ENCODE measurements at regions not wholly inside any gene's neighbourhood (a gene's known extent, or its start where the extent isn't known, plus 50 kb on each side); places are given as distances from the start of the nearest gene placed in this dataset.
"Not testable (repeated sequence)": the region's sequence is repeated elsewhere in the genome, so short reads cannot be mapped to it uniquely, and the experiment has no call there.

DNA sequence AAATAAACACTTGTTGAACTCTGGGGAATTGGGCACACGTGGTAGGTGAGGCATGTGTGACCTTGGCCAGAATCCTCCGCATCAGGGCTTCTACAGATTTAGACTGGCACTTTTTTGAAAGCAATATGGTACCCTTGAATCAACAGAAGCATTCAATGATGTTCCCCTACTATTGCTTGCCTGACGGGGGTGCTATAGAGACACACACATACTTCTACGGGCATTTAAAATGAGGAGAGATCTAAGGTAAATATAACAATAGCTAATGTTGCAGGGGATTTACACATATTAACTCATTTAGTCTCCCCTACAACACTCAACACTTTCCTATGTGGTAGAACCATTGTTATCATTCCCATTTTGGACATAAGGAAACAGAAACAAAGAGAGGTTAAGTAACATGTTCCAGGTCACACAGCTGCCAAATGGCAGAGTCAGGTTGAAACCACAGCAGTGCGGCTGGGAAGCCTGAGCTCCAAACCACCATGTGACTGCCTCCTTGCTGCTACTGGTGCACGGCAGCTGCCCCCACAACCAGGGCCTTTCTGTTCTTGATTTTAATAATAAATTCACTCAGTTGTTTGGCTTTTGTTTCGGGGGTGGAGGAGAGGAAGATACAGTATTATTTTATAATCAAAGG is 147.4 kb downstream of the ZNF281 start:
- Histone ChIP-seq H3K9ac (ENCODE audit: low read length) (no peak overlapping the region), H3K9me3 (ENCODE audit: low read length) (no peaks in the 10 kb centered on the region), H3K36me3 (ENCODE audit: insufficient read depth, low read length) (no peaks in the 10 kb centered on the region), H3K4me3 (ENCODE audit: low read depth in 1 of 2, low read length in 2 of 2) (no peak overlapping the region), H3K27me3 (ENCODE audit: control insufficient read depth in 1 of 2, insufficient read depth in 2 of 2, low read length in 2 of 2) (no peaks in the 10 kb centered on the region), H3K4me1 (ENCODE audit: insufficient read depth, low read length) (no peaks in the 10 kb centered on the region), H3K27ac (ENCODE audit: low read depth, low read length) (no peak overlapping the region)

DNA sequence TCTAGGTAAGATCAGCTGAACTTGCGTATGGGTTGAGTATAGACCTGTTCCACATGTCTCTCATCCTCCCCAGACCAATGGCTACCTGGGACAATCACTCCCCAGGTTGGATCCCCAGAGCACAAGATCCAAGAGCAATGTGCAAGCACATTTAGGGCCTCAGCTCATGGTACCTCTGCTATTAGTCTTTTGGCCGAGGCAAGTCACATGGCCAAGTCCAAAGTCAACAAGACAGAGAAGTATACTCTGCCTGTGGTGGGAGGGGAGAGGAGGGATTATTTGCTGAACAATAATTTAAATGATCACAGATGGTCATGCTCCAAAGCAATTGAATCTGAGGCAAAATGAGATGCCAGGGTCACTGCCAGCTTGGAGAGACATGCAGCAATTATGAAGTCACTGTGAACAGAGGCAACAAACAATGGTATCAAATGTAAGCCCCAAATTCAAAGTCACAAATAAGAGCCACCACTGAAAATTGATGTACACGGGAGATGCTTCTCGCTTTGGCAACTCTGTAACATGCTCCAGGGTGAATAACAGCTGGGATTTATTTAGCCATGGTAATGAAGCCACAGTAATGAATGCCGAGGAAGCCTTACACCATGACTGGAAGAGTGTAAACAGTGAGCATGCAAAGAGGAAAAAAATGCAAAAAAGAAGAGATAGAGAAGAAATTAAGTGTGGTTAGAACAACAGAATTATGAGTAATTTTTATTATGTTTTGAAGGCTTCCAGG is 149.1 kb downstream of the ZNF281 start:
- no peaks in the 10 kb centered on the region for H3K36me3 ChIP-seq (ENCODE audit: insufficient read depth, low read length)
- no peak overlapping the region for H3K4me3 ChIP-seq (ENCODE audit: low read depth in 1 of 2, low read length in 2 of 2)
- H3K9me3 ChIP-seq (ENCODE audit: low read length) = no peaks in the 10 kb centered on the region
- H3K27me3 ChIP-seq (ENCODE audit: control insufficient read depth in 1 of 2, insufficient read depth in 2 of 2, low read length in 2 of 2) = no peaks in the 10 kb centered on the region
- no peaks in the 10 kb centered on the region for H3K4me1 ChIP-seq (ENCODE audit: insufficient read depth, low read length)
- H3K27ac ChIP-seq (ENCODE audit: low read depth, low read length) = no peak overlapping the region
- H3K9ac ChIP-seq (ENCODE audit: low read length) = no peak overlapping the region

- H3K27me3 ChIP-seq (ENCODE audit: control insufficient read depth in 1 of 2, insufficient read depth in 2 of 2, low read length in 2 of 2) = no peaks in the 10 kb centered on the region
- H3K27ac ChIP-seq (ENCODE audit: low read depth, low read length) = no peak overlapping the region
- no peaks in the 10 kb centered on the region for H3K4me1 ChIP-seq (ENCODE audit: insufficient read depth, low read length)
- H3K4me3 ChIP-seq (ENCODE audit: low read depth in 1 of 2, low read length in 2 of 2) = no peak overlapping the region
- no peaks in the 10 kb centered on the region for H3K9me3 ChIP-seq (ENCODE audit: low read length)
- no peak overlapping the region for H3K9ac ChIP-seq (ENCODE audit: low read length)
- no peaks in the 10 kb centered on the region for H3K36me3 ChIP-seq (ENCODE audit: insufficient read depth, low read length)
These were observed 151.1 kb downstream of the ZNF281 start for GRCh38 chr1:200258447-200259375.

DNA sequence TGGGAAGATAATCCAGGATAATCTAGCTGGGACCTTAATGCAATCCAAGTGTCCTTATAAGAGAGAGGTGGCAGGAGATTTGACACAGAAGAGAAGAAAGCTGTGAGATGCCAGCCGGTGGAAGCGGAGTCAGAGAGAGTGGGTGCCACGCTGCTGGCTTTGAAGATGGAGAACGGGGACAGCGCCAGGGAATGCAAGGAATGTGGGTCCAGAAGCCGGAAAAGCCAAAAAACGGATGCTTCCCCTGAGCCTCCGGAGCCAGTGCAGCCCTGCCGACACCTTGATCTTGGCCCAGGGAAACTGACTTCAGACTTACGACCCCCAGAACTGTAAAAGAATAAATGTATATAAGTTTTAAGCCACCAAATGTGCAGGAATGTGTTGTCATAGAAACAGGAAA is 152.6 kb downstream of the ZNF281 start:
- Histone ChIP-seq H3K36me3 (ENCODE audit: insufficient read depth, low read length) (no peaks in the 10 kb centered on the region), H3K4me3 (ENCODE audit: low read depth in 1 of 2, low read length in 2 of 2) (no peak overlapping the region), H3K9me3 (ENCODE audit: low read length) (no peaks in the 10 kb centered on the region), H3K27ac (ENCODE audit: low read depth, low read length) (no peak overlapping the region), H3K9ac (ENCODE audit: low read length) (no peak overlapping the region), H3K27me3 (ENCODE audit: control insufficient read depth in 1 of 2, insufficient read depth in 2 of 2, low read length in 2 of 2) (no peaks in the 10 kb centered on the region), H3K4me1 (ENCODE audit: insufficient read depth, low read length) (no peaks in the 10 kb centered on the region)

- not testable (repeated sequence) for H3K9me3 ChIP-seq (ENCODE audit: low read length); H3K9ac ChIP-seq (ENCODE audit: low read length); H3K27ac ChIP-seq (ENCODE audit: low read depth, low read length); H3K27me3 ChIP-seq (ENCODE audit: control insufficient read depth in 1 of 2, insufficient read depth in 2 of 2, low read length in 2 of 2); H3K4me3 ChIP-seq (ENCODE audit: low read depth in 1 of 2, low read length in 2 of 2); H3K4me1 ChIP-seq (ENCODE audit: insufficient read depth, low read length); H3K36me3 ChIP-seq (ENCODE audit: insufficient read depth, low read length)
These were observed 155.2 kb downstream of the ZNF281 start for GRCh38 chr1:200254602-200255001.

GRCh38 chr1:200253774-200254495 is 155.9 kb downstream of the ZNF281 start:
- no peaks in the 10 kb centered on the region for H3K36me3 ChIP-seq (ENCODE audit: insufficient read depth, low read length)
- no peaks in the 10 kb centered on the region for H3K4me1 ChIP-seq (ENCODE audit: insufficient read depth, low read length)
- H3K9ac ChIP-seq (ENCODE audit: low read length) = no peak overlapping the region
- H3K27me3 ChIP-seq (ENCODE audit: control insufficient read depth in 1 of 2, insufficient read depth in 2 of 2, low read length in 2 of 2) = no peaks in the 10 kb centered on the region
- H3K4me3 ChIP-seq (ENCODE audit: low read depth in 1 of 2, low read length in 2 of 2) = no peak overlapping the region
- H3K9me3 ChIP-seq (ENCODE audit: low read length) = no peaks in the 10 kb centered on the region
- H3K27ac ChIP-seq (ENCODE audit: low read depth, low read length) = no peak overlapping the region

DNA sequence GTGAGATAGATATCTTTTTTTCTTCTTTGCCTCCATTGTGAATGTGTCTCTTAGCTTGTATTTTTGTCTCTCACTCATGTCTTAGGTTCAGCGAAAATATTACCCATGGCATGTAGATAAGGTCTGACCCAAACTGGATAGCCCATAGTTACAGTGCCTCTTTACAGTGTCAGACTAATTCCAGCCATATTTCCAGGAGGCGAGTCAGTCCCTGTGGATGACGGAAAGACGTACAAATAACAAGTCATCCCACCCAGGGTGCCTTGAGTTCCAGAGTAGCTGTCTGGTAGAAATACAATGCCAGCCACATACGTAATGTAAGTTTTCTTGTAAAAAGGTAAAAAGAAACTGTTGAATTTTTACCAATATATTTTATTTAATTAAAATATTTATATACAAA is 157.3 kb downstream of the ZNF281 start:
- H3K4me3 ChIP-seq (ENCODE audit: low read depth in 1 of 2, low read length in 2 of 2) = no peak overlapping the region
- no peaks in the 10 kb centered on the region for H3K36me3 ChIP-seq (ENCODE audit: insufficient read depth, low read length)
- no peak overlapping the region for H3K27ac ChIP-seq (ENCODE audit: low read depth, low read length)
- H3K27me3 ChIP-seq (ENCODE audit: control insufficient read depth in 1 of 2, insufficient read depth in 2 of 2, low read length in 2 of 2) = no peaks in the 10 kb centered on the region
- no peaks in the 10 kb centered on the region for H3K4me1 ChIP-seq (ENCODE audit: insufficient read depth, low read length)
- no peaks in the 10 kb centered on the region for H3K9me3 ChIP-seq (ENCODE audit: low read length)
- H3K9ac ChIP-seq (ENCODE audit: low read length) = no peak overlapping the region

- H3K4me3 ChIP-seq (ENCODE audit: low read depth in 1 of 2, low read length in 2 of 2) = no peak overlapping the region
- H3K4me1 ChIP-seq (ENCODE audit: insufficient read depth, low read length) = no peaks in the 10 kb centered on the region
- no peak overlapping the region for H3K27ac ChIP-seq (ENCODE audit: low read depth, low read length)
- no peaks in the 10 kb centered on the region for H3K36me3 ChIP-seq (ENCODE audit: insufficient read depth, low read length)
- H3K9ac ChIP-seq (ENCODE audit: low read length) = no peak overlapping the region
- H3K27me3 ChIP-seq (ENCODE audit: control insufficient read depth in 1 of 2, insufficient read depth in 2 of 2, low read length in 2 of 2) = no peaks in the 10 kb centered on the region
- no peaks in the 10 kb centered on the region for H3K9me3 ChIP-seq (ENCODE audit: low read length)
These were observed 159.4 kb downstream of the ZNF281 start for GRCh38 chr1:200250469-200250868.

GRCh38 chr1:200248541-200248940 is 161.3 kb downstream of the ZNF281 start:
- H3K9ac ChIP-seq (ENCODE audit: low read length) = no peak overlapping the region
- H3K4me3 ChIP-seq (ENCODE audit: low read depth in 1 of 2, low read length in 2 of 2) = no peak overlapping the region
- H3K27ac ChIP-seq (ENCODE audit: low read depth, low read length) = no peak overlapping the region
- H3K27me3 ChIP-seq (ENCODE audit: control insufficient read depth in 1 of 2, insufficient read depth in 2 of 2, low read length in 2 of 2) = no peaks in the 10 kb centered on the region
- H3K9me3 ChIP-seq (ENCODE audit: low read length) = no peaks in the 10 kb centered on the region
- H3K4me1 ChIP-seq (ENCODE audit: insufficient read depth, low read length) = no peaks in the 10 kb centered on the region
- no peaks in the 10 kb centered on the region for H3K36me3 ChIP-seq (ENCODE audit: insufficient read depth, low read length)

DNA sequence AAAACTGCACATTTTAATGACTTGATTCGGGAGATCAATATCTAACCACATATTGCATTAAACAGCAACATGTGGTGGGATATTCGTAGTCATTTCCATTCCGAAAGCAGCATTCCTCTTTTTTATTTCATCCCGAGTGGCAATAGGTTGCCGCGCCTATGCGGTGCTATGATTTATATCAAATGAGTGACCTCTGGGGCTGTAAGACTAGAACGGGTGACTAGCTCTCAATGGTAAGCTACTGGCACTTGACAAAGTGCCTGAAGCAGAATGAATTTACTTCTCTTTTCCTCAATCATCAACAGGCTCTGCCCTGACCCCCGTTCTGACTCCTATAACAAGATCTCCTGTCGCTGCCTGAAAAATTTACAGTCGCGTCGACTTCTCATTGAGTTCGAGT is 162.3 kb downstream of the ZNF281 start:
- Histone ChIP-seq H3K4me1 (ENCODE audit: insufficient read depth, low read length) (peaks cover under 1% of the 10 kb centered on the region), H3K27me3 (ENCODE audit: control insufficient read depth in 1 of 2, insufficient read depth in 2 of 2, low read length in 2 of 2) (no peaks in the 10 kb centered on the region), H3K36me3 (ENCODE audit: insufficient read depth, low read length) (no peaks in the 10 kb centered on the region), H3K9ac (ENCODE audit: low read length) (no peak overlapping the region), H3K27ac (ENCODE audit: low read depth, low read length) (no peak overlapping the region), H3K9me3 (ENCODE audit: low read length) (no peaks in the 10 kb centered on the region), H3K4me3 (ENCODE audit: low read depth in 1 of 2, low read length in 2 of 2) (no peak overlapping the region)

DNA sequence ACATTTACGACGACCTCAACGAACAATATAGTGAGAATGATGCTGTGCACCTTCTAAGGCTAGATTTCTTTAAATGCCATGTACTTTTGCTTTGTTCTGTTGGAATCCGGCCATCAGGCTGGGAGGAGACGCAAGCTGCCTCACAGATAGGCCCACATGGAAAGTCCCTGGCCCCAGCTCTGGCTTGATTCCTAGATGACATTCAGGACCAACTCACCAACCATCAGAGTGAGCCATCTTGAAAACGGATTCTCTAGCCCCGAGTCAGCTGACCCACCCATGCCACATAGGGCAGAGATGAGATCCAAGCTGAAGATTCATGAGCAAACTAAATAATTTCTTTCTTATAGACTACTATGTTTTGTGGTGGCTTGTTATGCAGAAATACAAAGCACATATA is 164.4 kb downstream of the ZNF281 start:
- H3K36me3 ChIP-seq (ENCODE audit: insufficient read depth, low read length) = no peaks in the 10 kb centered on the region
- peaks cover 7% of the 10 kb centered on the region for H3K4me1 ChIP-seq (ENCODE audit: insufficient read depth, low read length)
- H3K9me3 ChIP-seq (ENCODE audit: low read length) = no peaks in the 10 kb centered on the region
- no peak overlapping the region for H3K27ac ChIP-seq (ENCODE audit: low read depth, low read length)
- H3K4me3 ChIP-seq (ENCODE audit: low read depth in 1 of 2, low read length in 2 of 2) = no peak overlapping the region
- no peak overlapping the region for H3K9ac ChIP-seq (ENCODE audit: low read length)
- H3K27me3 ChIP-seq (ENCODE audit: control insufficient read depth in 1 of 2, insufficient read depth in 2 of 2, low read length in 2 of 2) = no peaks in the 10 kb centered on the region

Measured in muscle layer of colon (tissue), 2 donors.